LNCAP (cell line): ENCODE measurements at regions not wholly inside any gene's neighbourhood (a gene's known extent, or its start where the extent isn't known, plus 50 kb on each side); places are given as distances from the start of the nearest gene placed in this dataset.

Experiments
- TF ChIP-seq, protein P1 (sequence below): fragments of 450-650 bp; IDR thresholded peaks from 2 replicates; pipeline ENCODE4 v1.5.1; 2017; ENCODE audit warnings: mild to moderate bottlenecking

DNA sequence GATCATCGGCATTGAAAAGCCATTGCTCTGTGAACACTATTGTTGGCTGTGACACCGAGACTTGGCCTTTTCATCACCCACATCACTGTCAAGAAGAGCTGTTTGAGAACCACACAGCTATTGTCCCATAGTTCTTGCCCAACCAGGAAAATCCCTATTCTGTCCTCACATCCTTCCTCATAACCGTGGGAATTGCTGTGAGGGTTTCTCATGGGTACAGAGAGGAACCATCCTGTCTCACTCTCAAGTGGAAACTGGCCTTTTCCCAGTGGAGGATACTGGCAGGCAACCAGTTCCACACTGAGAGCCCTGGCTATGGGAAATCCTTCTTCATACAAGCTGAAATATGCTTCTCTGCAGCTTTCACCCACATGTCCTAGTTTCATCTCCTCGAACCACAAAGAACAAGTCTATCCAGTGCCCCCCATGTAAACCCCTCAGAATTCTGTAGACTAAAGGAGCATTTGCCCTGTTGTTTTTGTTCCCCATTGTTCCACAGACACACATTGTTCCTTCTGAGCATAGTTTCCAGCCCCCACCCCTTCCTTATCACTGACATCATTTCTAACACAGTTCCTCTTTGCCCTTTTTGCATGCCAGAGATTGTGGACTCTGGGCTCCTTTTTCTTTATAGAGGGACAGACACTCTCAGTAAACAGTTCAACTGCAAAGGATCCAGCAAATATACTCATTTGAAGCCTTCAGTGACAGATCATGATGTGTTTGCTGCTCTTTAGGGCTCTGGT lies 57.8 kb upstream of the C5orf46 start:
- TF ChIP-seq, protein P1, sequence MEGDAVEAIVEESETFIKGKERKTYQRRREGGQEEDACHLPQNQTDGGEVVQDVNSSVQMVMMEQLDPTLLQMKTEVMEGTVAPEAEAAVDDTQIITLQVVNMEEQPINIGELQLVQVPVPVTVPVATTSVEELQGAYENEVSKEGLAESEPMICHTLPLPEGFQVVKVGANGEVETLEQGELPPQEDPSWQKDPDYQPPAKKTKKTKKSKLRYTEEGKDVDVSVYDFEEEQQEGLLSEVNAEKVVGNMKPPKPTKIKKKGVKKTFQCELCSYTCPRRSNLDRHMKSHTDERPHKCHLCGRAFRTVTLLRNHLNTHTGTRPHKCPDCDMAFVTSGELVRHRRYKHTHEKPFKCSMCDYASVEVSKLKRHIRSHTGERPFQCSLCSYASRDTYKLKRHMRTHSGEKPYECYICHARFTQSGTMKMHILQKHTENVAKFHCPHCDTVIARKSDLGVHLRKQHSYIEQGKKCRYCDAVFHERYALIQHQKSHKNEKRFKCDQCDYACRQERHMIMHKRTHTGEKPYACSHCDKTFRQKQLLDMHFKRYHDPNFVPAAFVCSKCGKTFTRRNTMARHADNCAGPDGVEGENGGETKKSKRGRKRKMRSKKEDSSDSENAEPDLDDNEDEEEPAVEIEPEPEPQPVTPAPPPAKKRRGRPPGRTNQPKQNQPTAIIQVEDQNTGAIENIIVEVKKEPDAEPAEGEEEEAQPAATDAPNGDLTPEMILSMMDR, result no peak

- TF ChIP-seq, protein P1, result no peak
These were observed 57.1 kb upstream of the C5orf46 start for GRCh38 chr5:147963436-147963835.

DNA sequence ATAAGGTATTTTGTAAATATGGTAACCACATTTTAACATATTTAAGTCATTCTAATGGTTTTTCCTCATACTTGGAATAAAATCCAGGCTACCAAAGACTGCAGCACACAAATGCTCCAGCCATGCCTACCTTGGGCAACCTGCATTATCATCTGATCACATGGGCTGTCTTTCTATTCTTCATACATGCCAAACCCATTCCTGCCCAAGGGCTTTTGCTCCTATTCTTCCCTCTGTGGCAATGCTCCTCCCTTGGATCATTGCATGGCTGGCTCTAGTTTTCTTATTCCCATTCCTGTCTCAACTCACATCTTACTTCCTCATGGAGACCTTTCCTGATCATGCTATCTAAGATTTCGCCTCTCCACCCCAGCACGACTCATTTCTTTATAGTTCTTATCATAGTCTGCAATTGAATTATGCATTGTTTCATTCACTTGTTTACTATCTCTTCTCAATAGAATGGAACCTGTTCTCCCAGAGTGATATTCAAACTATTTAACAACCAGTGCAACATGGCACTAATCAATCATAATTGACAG lies 54.9 kb upstream of the C5orf46 start:
- TF ChIP-seq, protein P1, result no peak

- TF ChIP-seq, protein P1, result no peak
These were observed 51.6 kb upstream of the C5orf46 start for GRCh38 chr5:147957901-147958300.

- TF ChIP-seq, protein P1, result no peak
These were observed 50.5 kb upstream of the C5orf46 start for GRCh38 chr5:147956842-147957223.

- TF ChIP-seq, protein P1, result no peak
These were observed 49.9 kb upstream of the C5orf46 start for GRCh38 chr5:147956064-147956841.
